GM21529 (cell line): ENCODE measurements at regions not wholly inside any gene's neighbourhood (a gene's known extent, or its start where the extent isn't known, plus 50 kb on each side); places are given as distances from the start of the nearest gene placed in this dataset.

Source experiments
- ATAC-seq: cut with Tn5 transposase; IDR thresholded peaks from one replicate; pipeline ENCODE4 v1.9.1; 2021; ENCODE audit not compliant: unreplicated experiment

- no peak for ATAC-seq
These were observed 346.7 kb downstream of the RND3 start for GRCh38 chr2:150140777-150141176.

GRCh38 chr2:150138587-150138986 lies 348.9 kb downstream of the RND3 start:
- ATAC-seq: no peak

- no peak for ATAC-seq
These were observed 350.0 kb downstream of the RND3 start for GRCh38 chr2:150137338-150138069.

GRCh38 chr2:150136893-150137292 lies 350.6 kb downstream of the RND3 start:
- no peak for ATAC-seq

GRCh38 chr2:150136401-150136800 lies 351.1 kb downstream of the RND3 start:
- no peak for ATAC-seq

DNA sequence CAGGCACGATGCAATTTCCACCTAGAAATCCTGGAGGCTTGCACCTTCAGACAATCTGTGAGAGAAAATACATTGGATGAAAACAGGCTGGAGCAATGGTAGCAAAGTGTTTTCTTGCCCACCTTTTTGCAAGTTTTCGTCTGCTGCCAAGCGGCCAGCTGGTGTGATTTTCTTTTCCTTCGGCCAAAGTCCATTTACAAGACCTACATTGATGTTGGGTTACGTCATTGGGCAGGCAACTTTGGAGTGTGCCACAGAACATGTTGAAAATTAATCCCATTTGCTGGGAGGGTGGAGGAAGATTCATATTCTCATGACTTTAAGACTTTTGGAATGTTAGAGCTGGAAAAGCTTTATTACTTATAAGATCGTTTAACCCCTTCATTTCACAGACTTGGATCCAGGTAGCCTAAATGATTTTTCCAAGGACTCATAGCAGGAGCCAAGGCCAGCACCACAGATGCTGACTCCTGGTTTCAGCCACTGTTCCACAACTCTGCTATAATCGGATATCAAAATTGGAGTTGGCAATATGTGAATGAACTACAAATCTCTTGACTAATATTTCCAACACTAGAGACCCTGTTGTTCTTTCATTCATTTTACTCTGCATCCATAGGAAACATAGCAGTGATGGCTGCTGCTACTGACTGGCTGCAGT lies 352.1 kb downstream of the RND3 start:
- ATAC-seq: no peak

- no peak for ATAC-seq
These were observed 353.1 kb downstream of the RND3 start for GRCh38 chr2:150134223-150134857.

GRCh38 chr2:150133623-150134022 lies 353.8 kb downstream of the RND3 start:
- peak; percentile 88 for ATAC-seq

- ATAC-seq: no peak
These were observed 357.4 kb downstream of the RND3 start for GRCh38 chr2:150129921-150130575.

GRCh38 chr2:150127995-150128394 lies 359.5 kb downstream of the RND3 start:
- no peak for ATAC-seq

DNA sequence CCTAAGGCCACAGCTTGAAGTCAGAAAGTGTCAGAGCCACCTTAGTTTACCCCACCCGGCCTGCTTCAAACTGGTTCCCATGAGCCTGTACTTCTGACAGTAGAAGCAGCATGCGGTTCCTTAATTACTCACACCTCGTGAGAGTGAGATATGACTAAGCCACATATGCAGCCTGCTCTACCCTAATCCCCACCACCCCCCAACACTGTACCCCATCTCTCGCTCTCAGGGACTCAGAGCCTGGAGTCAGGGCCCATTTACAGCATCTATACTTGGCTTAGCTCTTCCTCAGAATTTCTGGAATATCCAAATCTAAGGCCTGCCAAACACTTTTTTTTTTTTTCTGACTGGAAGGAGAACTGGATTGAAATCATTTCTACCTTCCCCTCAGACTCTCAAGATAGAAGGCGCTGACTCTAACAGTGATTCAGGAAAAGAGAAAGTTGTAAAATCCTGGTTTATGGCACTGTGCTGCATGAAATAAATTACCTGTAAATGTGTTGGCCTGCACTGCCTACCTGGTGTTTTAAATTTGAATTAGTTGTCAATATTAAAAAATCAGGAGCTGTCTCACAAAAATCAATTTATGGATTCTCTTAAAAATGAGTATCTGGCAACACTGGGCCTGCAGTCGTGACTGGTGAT lies 360.0 kb downstream of the RND3 start:
- no peak for ATAC-seq

GRCh38 chr2:150126839-150127238 lies 360.6 kb downstream of the RND3 start:
- no peak for ATAC-seq

DNA sequence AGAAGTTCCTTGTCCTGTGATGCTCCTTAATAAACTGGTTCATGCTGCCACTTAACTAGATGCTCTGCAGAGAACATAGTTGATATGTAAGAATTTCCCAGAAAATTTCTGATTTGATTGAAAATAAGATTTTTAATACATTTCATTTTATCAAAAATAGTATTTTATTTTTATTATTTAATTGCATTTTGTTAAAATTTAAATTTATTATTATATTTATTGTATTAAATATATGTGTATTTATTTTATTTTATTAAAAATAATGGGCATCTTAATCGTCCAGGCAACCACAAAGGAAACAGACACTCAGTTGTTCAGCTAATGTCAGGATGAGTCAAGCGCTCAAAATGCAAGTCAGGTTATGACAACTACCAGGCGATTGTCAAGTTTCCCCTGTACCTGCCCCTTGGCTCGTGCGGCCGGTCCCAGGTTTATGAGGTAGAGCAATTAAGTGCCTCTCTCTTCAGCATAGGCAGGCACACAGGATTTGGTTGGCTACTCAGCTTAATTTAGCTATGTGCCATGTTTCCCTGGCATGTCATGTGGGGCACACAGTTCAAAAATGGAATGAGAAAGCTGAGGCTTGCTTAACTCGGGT lies 361.2 kb downstream of the RND3 start:
- ATAC-seq: no peak

DNA sequence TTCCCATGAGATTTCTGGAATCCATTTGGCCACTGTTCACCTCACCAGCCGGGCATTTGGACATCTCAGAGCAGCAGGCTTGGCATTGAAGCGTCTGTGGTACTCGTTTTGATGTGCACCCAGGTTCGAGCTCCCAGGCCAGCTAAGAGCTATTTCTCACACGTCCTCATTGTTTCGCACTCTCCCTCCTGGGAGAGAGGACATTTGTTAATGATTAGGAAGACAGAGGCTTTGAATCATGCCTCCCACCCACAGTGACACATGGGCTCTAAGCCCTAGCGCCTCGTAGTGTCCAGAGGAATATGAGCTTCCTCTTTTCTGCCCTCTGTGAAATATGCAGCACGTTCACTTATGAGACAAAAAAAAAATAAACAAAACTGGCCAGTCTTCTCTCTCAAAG lies 361.8 kb downstream of the RND3 start:
- ATAC-seq: no peak

GRCh38 chr2:150125188-150125587 lies 362.3 kb downstream of the RND3 start:
- ATAC-seq: no peak

DNA sequence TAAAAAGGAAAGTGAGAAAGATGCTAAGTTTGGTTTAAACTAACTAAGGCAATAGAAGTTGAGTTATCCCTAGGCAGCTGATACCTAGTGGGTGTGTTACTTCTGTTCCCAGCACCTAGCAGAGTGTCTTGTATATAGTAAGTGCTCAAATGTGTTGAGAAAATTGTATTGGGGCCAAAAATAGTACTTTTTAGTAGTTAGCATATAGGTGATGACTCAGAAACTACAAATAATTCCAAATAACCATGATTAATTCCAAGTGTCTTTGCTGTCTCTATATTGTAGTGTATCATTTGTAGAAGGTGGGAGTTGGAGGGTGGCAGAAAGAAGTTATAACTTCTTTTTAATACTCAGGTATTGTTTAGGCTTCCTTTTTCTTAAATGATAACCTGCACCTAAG lies 362.7 kb downstream of the RND3 start:
- no peak for ATAC-seq

DNA sequence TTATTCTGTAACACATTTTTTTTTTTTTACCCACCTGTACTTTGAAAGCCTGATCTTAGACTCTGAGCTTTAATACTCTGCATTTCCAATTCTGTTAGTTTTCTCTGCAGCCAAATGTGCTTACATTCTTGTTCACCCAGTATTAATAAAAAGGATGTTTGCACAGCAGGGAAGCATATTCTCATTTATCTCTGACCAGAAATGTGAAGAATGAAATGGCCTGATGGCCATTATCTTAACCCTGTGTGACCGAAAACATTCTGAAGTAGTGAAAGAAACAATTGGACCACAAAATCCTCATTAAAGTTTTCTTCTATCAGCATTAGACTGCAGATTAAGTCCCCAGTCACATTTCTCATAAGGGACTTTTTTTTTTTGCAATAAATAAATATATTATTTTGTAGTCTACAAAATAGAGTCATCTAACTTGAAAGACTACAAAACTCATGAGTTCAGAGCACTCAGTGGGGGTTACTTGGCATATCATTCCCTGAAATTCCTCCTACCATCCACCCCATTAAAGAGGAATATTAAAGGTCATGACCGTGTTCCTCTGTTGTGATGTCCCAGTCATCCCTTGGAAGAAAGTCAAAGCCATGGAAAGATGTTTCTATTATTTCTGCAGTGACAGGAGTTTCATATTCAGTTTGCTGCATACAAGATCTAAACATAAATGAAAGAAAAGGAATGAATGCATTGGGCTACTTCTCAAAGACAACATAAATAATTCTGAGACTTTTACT lies 364.4 kb downstream of the RND3 start:
- no peak for ATAC-seq

GRCh38 chr2:150122156-150122555 lies 365.3 kb downstream of the RND3 start:
- no peak for ATAC-seq

GRCh38 chr2:150120326-150120955 lies 367.0 kb downstream of the RND3 start:
- no peak for ATAC-seq

DNA sequence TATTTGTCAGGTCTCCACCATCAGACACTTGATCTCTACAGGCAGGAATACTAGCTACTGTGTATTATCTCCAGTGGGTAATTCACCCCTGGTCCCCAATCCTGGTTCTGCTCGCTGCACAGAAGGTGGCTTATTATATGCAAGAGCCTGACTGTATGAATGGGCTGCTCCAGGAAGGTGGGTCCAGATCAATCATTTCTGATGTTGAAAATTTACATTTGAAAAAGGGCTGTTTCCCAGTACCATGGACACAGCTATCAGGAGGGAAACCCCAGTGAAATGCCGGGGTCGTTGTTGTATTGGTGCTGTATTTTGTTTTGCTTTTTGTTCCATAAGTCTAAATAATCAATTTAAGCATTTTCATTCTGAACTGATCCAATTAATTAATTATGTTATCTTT lies 367.6 kb downstream of the RND3 start:
- ATAC-seq: no peak
